Hematopoietic multipotent progenitor cell treated with erythropoietin and hydrocortisone succinate and interleukin-3 and kit ligand, for 4 days (in vitro differentiated cells): ENCODE measurements at regions not wholly inside any gene's neighbourhood (a gene's known extent, or its start where the extent isn't known, plus 50 kb on each side); places are given as distances from the start of the nearest gene placed in this dataset.
"Not testable (repeated sequence)": the region's sequence is repeated elsewhere in the genome, so short reads cannot be mapped to it uniquely, and the experiment has no call there.

Experiments used
- DNase-seq: peaks from one replicate; pipeline ENCODE4 v3.0.0-alpha.2; 2015

GRCh38 chr19:23984911-23985310 is 70.2 kb downstream of the ZNF726 start:
- not testable (repeated sequence) for DNase-seq

- no peak for DNase-seq
Observed at GRCh38 chr19:23986623-23987022, 71.9 kb downstream of the ZNF726 start.

GRCh38 chr19:23991170-23991569 is 76.5 kb downstream of the ZNF726 start:
- DNase-seq, result peak; percentile 34

GRCh38 chr19:23992348-23992747 is 77.7 kb downstream of the ZNF726 start:
- DNase-seq, result peak; percentile 17

GRCh38 chr19:23993440-23993839 is 78.8 kb downstream of the ZNF726 start:
- DNase-seq, result no peak

- DNase-seq, result peak; percentile 28
Observed at GRCh38 chr19:23996549-23996948, 81.9 kb downstream of the ZNF726 start.

- DNase-seq, result no peak
Observed at GRCh38 chr19:23998568-23998967, 83.9 kb downstream of the ZNF726 start.

GRCh38 chr19:23999821-24000610 is 85.3 kb downstream of the ZNF726 start:
- DNase-seq, result no peak

- no peak for DNase-seq
Observed at GRCh38 chr19:24000656-24001055, 86.0 kb downstream of the ZNF726 start.

GRCh38 chr19:24002256-24002945 is 84.6 kb upstream of the ZNF254 start:
- DNase-seq, result no peak

GRCh38 chr19:24003537-24003936 is 83.5 kb upstream of the ZNF254 start:
- DNase-seq, result no peak

GRCh38 chr19:24004166-24004565 is 82.8 kb upstream of the ZNF254 start:
- DNase-seq, result no peak

GRCh38 chr19:24029941-24030636 is 56.9 kb upstream of the ZNF254 start:
- no peak for DNase-seq

GRCh38 chr19:24032651-24033050 is 54.3 kb upstream of the ZNF254 start:
- no peak for DNase-seq

GRCh38 chr19:24033301-24033962 is 53.6 kb upstream of the ZNF254 start:
- DNase-seq, result peak; percentile 97

- peak; percentile 71 for DNase-seq
Observed at GRCh38 chr19:24033963-24034342, 53.0 kb upstream of the ZNF254 start.

GRCh38 chr19:24035261-24035880 is 51.6 kb upstream of the ZNF254 start:
- DNase-seq, result peak; percentile 62
